Choroid plexus epithelial cell (primary cell): ENCODE measurements at regions not wholly inside any gene's neighbourhood (a gene's known extent, or its start where the extent isn't known, plus 50 kb on each side); places are given as distances from the start of the nearest gene placed in this dataset.
A peak's percentile ranks its signal among the peaks of the same experiment; 100 is the strongest.

Experiments
- DNase-seq: peaks from one replicate; pipeline ENCODE4 v3.0.0-alpha.2; 2010; ENCODE audit warnings: low read depth
- H3K4me3 ChIP-seq: 2 replicates; pipeline ENCODE4 v1.5.1; 2011; ENCODE audit warnings: low read depth, mild to moderate bottlenecking, control low read depth, low read length, moderate library complexity
- TF ChIP-seq, protein P1 (sequence below): conservative IDR thresholded peaks from 2 replicates; pipeline ENCODE4 v1.5.1; 2011; ENCODE audit warnings: low read depth, mild to moderate bottlenecking, control low read depth, inconsistent platforms, low read length, moderate library complexity

DNA sequence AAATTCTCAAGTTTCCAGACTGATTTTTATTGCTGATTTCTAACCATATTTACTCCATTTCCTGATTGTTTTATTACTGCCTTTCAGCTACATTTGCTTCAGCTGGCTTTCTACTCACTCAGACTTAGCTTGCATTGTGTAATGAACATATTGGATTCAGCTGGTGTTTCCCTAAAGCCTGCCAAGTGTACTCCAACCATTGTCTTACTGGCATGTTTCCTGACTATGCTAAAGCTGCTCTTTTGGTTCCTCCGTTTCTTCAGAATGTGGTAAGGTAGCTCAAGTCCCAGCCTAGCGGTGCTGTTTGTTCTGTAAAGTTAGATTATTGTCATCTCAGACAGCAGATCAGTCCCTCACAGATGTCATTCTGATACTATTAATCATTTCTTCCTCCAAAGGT is 53.1 kb upstream of the GLRA2 start:
- TF ChIP-seq, protein P1, sequence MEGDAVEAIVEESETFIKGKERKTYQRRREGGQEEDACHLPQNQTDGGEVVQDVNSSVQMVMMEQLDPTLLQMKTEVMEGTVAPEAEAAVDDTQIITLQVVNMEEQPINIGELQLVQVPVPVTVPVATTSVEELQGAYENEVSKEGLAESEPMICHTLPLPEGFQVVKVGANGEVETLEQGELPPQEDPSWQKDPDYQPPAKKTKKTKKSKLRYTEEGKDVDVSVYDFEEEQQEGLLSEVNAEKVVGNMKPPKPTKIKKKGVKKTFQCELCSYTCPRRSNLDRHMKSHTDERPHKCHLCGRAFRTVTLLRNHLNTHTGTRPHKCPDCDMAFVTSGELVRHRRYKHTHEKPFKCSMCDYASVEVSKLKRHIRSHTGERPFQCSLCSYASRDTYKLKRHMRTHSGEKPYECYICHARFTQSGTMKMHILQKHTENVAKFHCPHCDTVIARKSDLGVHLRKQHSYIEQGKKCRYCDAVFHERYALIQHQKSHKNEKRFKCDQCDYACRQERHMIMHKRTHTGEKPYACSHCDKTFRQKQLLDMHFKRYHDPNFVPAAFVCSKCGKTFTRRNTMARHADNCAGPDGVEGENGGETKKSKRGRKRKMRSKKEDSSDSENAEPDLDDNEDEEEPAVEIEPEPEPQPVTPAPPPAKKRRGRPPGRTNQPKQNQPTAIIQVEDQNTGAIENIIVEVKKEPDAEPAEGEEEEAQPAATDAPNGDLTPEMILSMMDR = no peak
- no peak for DNase-seq
- no peak overlapping the region for H3K4me3 ChIP-seq

GRCh38 chrX:14449773-14450172 is 79.6 kb upstream of the GLRA2 start:
- TF ChIP-seq, protein P1 = no peak
- DNase-seq = no peak
- no peak overlapping the region for H3K4me3 ChIP-seq

GRCh38 chrX:14448406-14448805 is 80.9 kb upstream of the GLRA2 start:
- TF ChIP-seq, protein P1 = no peak
- H3K4me3 ChIP-seq = no peak overlapping the region
- no peak for DNase-seq

GRCh38 chrX:14440106-14440505 is 89.2 kb upstream of the GLRA2 start:
- TF ChIP-seq, protein P1 = no peak
- no peak for DNase-seq
- H3K4me3 ChIP-seq = no peak overlapping the region

DNA sequence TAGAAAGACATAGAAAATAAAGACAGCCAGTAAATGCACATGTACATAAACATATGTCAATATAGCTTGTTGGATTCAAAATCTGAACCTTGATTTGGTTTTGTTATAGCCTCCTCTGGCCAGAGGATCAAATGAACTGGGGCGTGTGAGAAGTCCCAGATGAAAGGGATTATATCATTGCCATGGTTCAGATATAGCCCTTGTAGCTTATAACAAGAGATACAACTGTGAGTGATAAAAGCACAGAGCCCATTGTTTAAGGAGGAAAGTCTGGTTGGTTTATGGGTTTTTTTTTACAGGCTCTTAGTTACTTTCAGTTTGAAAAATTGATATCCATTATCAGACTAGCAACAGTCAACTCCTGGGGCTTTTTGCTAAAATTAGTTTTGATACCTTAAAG is 101.7 kb upstream of the GLRA2 start:
- TF ChIP-seq, protein P1 = no peak
- no peak overlapping the region for H3K4me3 ChIP-seq
- no peak for DNase-seq

DNA sequence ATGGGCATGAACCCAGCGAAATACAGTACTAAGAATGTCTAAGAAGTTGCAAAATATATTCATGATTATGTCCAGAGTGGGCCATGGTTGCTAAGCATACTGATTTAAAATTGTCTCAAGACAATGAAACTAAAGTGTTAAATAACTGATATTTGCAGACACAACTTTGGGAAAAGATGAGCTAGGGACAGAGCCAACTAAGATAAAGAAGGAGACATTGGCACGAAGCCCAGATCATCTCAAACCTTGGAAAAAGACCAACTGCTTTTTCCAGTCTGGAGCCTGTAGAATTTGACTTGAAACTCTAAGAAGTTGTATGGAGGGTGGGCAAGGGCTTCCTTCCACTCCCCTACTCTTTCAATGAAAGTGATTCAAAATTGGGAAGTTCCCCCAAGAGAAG is 108.5 kb upstream of the GLRA2 start:
- H3K4me3 ChIP-seq = no peak overlapping the region
- TF ChIP-seq, protein P1 = no peak
- peak; percentile 3 for DNase-seq

DNA sequence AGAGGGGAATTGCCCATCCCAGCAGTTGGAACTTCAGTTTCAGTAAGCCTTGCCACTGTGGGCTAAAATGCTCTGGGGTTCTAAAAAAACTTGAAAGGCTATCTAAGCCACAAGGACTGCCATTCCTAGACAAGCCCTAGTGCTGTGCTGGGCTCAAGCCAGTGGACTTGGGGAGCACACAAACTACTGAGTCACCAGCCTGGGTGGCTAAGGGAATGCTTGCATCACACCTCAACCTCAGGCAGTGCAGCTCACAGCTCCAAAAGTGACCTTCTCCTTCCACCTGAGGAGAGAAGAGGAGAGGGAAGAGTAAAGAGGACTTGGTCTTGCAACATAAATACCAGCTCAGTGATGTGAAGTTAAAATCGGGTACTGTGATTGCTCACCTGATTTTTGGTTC is 116.7 kb upstream of the GLRA2 start:
- DNase-seq = no peak
- no peak overlapping the region for H3K4me3 ChIP-seq
- TF ChIP-seq, protein P1 = no peak
